DND-41 (cell line): ENCODE measurements at regions not wholly inside any gene's neighbourhood (a gene's known extent, or its start where the extent isn't known, plus 50 kb on each side); places are given as distances from the start of the nearest gene placed in this dataset.

Source experiments
- EZH2 ChIP-seq: IDR thresholded peaks from 3 replicates; pipeline ENCODE4 v1.6.1; 2012; ENCODE audit warnings: borderline replicate concordance, low read depth, mild to moderate bottlenecking, moderate library complexity, low read length, inconsistent platforms; ENCODE audit not compliant: severe bottlenecking
- TF ChIP-seq, protein P1 (sequence below): IDR thresholded peaks from 2 replicates; pipeline ENCODE4 v1.5.1; 2012; ENCODE audit warnings: borderline replicate concordance, low read length, moderate library complexity, mild to moderate bottlenecking; ENCODE audit not compliant: poor library complexity, severe bottlenecking; ENCODE audit errors: extremely low read depth

DNA sequence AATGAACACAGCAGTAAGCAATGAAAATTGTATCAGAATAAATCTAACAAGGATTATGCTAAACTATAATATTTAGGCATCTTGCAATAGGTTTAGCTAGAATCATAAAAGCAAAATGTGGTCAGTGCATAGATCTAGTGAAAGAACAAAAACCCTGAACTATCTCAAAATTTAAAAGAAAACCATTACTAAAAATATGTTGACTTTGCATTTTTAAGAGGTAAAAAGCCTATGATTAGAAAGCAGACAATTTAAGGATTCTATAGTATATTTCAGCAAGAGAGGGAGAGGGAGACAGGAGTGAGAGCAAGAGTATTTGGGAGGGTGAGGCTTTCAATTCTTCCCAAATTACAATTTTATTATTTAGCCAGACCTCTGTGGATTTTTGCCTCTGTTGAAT is 219.4 kb downstream of the TTLL7 start:
- TF ChIP-seq, protein P1, sequence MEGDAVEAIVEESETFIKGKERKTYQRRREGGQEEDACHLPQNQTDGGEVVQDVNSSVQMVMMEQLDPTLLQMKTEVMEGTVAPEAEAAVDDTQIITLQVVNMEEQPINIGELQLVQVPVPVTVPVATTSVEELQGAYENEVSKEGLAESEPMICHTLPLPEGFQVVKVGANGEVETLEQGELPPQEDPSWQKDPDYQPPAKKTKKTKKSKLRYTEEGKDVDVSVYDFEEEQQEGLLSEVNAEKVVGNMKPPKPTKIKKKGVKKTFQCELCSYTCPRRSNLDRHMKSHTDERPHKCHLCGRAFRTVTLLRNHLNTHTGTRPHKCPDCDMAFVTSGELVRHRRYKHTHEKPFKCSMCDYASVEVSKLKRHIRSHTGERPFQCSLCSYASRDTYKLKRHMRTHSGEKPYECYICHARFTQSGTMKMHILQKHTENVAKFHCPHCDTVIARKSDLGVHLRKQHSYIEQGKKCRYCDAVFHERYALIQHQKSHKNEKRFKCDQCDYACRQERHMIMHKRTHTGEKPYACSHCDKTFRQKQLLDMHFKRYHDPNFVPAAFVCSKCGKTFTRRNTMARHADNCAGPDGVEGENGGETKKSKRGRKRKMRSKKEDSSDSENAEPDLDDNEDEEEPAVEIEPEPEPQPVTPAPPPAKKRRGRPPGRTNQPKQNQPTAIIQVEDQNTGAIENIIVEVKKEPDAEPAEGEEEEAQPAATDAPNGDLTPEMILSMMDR, result no peak
- no peak for TF ChIP-seq EZH2
